HG03520 (cell line): ENCODE measurements at regions not wholly inside any gene's neighbourhood (a gene's known extent, or its start where the extent isn't known, plus 50 kb on each side); places are given as distances from the start of the nearest gene placed in this dataset.
"Not testable (repeated sequence)": the region's sequence is repeated elsewhere in the genome, so short reads cannot be mapped to it uniquely, and the experiment has no call there.

Experiments
- ATAC-seq: cut with Tn5 transposase; IDR thresholded peaks from one replicate; pipeline ENCODE4 v1.9.1; 2021; ENCODE audit warnings: mild to moderate bottlenecking, moderate library complexity; ENCODE audit not compliant: unreplicated experiment

- no peak for ATAC-seq
These were observed 92.6 kb downstream of the DLL1 start for GRCh38 chr6:170198298-170198697.

- no peak for ATAC-seq
These were observed 97.5 kb downstream of the DLL1 start for GRCh38 chr6:170193326-170193821.

DNA sequence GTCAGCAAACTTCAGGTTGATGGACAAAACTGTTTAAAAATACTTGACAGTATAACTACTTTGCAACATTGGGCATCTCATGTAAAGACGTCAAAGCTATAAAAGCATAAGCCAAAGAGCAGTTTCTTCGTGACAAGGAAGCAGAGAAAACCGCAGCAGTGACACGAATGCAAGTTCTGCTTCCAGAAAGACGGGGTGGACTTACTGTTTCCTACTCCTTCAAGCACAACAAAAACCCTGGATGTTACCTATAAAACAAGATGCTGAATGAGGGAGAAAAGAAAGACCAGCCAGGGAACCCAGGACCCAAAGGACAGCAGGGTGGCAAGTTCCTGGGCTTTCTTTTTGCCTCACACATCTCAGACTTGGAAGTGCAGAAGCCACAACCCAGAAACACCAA, 98.0 kb downstream of the DLL1 start:
- no peak for ATAC-seq

DNA sequence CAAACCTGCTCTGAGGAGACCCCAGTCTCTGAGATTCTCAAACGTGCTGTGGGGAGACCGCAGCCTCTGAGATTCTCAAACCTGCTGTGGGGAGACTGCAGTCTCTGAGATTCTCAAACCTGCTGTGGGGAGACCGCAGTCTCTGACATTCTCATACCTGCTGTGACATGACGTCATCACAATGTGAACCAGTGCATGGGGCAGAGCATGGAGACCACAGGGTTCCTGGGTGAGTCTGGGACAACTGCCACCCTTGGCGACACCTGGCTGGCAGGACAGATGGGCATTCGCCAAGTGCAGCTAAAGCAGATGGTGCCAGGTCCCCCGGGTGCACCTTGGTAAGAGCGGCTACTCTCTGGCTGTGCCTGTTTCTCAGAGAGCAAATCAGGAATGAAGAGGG, 98.8 kb downstream of the DLL1 start:
- not testable (repeated sequence) for ATAC-seq

DNA sequence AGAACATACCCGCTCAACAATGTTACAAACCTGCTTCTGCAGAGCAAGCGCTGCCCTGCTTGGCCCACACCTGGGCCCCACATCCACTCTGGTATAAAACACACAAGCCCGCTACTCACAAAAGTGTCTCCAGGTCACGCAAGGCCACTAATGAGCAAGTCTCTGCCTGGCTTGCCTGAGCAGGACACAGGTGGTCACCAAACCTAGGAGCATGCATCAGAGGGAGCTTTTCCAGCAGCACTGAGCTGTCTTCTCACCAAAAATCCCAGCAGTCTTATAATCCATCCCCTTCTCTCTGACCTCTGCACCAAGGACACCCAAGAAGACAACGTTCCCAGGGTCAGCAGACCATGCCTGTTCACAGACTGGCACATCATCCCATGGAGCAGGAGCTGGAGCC, 100.8 kb downstream of the DLL1 start:
- no peak for ATAC-seq

GRCh38 chr6:170189236-170189635, 101.6 kb downstream of the DLL1 start:
- ATAC-seq = no peak

DNA sequence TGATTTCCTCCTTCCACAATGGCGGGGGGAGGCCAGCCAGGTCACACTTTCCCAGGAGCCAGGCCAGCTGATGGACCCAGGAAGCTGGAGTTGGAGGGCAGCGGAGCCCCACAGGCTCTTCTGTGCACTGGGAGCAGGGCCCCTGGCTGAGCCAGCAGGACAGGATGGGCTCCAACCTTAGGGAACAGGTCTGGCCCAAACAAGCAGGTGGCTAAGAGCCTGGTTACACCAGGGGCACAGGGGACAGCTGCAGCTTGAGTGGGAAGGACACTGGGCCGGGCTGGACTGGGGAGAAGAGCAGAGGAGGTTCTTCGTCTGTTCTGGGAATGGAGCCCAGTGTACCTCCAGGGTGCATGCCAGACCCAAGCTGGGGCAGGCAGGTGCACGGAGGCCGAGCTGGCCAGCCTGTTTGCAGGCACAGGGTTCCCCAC, 102.3 kb downstream of the DLL1 start:
- no peak for ATAC-seq

GRCh38 chr6:170187669-170188566, 103.0 kb downstream of the DLL1 start:
- ATAC-seq = no peak

- ATAC-seq = no peak
These were observed 103.8 kb downstream of the DLL1 start for GRCh38 chr6:170186941-170187668.

DNA sequence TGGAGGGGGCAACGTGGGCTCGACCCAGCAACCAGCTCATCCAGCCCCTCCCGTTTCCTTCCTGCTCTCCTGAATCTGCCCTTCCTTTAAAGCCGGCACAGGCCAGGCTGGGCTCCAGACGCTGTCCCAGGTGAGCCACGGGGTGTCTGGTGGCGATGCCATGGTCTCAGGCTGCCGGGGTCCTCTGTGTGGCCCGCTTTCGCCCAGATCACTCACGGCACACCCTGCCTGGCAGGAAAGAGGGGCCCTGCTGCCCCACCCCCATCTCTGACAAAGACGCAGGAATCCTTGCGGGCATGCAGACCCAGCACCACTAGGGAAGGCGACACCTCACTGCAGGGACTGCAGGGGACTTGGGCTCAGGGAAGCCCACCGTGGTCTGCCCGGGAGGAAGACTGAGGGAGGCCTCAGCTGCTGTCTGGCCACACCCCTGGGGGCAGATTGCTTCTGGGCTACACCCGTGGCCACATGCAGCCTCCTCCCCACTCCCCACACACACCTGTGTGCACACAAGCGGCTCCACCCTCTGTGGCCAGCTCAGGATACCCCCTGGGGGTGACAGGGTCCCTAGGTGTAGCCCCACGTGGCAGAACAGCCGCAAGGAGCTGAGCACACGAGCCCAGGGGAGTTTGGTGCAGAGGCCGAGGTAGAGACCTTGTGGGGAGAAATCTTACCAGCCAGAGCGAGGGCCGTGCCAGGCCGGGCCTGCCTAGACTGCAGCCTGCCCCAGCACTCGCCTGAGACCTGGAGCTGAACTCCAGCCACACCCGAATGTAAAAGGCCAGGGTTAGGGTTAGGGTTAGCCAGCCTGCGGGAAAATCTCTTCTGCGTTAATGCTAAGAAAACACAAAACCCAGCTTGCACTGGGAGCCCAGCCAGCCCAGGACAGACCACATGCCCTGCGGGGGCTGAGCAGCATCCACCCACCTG, 104.6 kb downstream of the DLL1 start:
- no peak for ATAC-seq

GRCh38 chr6:170185175-170185978, 105.5 kb downstream of the DLL1 start:
- ATAC-seq = no peak

DNA sequence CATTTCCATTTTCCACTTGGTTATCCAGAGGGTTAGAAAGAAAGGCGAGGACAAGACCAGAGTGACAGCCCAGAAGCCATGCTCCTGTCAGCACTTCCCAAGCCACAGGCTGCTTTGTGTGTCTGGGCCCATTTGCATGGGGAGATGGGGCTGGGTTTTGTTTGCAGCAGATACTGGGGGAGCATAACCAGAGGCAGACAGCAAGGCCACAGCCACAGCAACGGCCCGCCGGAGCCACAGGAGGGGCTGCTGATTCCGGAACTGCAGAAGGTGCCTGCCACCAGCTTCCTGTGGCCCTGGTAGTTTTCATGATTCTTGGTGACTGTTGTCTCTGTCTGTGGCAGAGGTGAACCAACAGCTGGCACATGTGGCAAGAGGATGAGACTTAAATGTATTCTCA, 106.6 kb downstream of the DLL1 start:
- no peak for ATAC-seq

DNA sequence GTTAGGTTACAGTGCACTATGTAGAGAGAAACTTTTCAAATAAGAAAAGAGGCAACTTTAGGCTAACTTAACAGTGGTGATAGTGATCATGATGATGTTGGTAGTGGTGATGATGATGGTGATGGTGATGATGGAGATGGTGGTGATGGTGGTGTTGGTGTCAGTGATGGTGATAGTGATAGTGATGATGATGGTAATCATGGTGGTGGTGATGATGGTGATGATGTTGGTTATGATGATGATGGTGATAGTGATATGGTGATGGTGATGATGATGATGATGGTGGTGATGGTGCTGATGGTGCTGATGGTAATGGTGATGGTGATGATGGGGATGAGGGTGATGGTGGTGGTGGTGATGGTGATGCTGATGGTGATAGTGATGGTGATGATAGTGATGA, 107.4 kb downstream of the DLL1 start:
- ATAC-seq = no peak

DNA sequence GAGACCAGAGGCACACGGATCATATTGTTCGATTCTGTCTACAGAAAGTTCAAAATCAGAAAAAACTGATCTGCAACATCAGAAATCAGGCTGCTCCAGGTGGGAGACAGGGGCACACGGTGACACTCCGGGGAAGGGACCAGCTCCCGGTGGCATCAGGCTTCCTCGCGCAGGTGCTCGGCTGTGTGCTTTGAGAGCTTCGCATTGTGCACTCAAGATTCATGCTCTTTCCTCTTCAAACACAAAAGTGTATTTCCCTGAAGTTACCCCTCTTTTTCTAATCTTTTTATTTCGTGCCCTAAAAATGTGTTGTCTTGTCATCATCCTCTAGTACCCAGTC, 108.1 kb downstream of the DLL1 start:
- ATAC-seq = no peak

DNA sequence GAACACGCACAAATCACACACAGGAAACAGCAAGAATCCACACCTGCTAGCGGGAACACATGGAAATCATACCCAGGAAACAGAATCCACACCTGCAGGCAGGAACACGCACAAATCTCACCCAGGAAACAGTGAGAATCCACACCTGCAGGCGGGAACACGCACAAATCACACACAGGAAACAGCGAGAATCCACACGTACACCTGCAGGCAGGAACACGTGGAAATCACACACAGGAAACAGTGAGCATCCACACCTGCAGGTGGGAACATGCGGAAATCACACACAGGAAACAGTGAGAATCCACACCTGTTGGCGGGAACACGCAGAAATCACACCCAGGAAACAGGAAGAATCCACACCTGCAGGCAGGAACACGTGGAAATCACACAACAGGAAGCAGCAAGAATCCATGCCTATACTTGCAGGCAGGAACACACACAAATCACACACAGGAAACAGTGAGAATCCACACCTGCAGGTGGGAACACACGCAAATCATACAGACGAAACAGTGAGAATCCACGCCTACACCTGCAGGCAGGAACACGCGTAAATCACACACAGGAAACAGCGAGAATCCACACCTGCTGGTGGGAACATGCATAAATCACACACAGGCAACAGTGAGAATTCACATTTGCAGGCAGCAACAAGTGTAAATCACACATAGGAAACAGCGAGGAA, 108.6 kb downstream of the DLL1 start:
- ATAC-seq = no peak

DNA sequence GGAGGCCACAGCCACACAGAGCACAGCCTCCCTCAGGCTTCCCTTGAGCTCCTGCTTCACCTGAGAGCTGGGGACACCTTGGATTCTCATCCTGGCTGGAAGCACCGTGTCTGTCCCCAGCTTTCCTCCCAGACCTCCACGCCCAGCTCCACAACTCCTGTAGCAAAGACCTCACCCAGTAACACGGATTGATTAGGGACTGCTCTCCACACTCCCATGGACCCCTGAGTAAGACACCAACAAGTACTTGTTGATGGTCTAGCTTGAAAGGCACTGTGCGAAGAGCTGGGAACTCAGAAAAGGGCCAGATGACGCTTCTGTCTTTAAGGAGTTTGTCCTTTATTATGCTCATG, 109.6 kb downstream of the DLL1 start:
- ATAC-seq = no peak

- no peak for ATAC-seq
These were observed 110.1 kb downstream of the DLL1 start for GRCh38 chr6:170180671-170181337.

GRCh38 chr6:170179616-170180324, 111.1 kb downstream of the DLL1 start:
- no peak for ATAC-seq
